Heart left ventricle (tissue), 16 donors: ENCODE measurements at regions not wholly inside any gene's neighbourhood (a gene's known extent, or its start where the extent isn't known, plus 50 kb on each side); places are given as distances from the start of the nearest gene placed in this dataset.

Source experiments
- ATAC-seq, 4 donors: fragments of 200-7000 bp; cut with Tn5 transposase; one replicate each; pipeline ENCODE4 v1.9.1; 2020 to 2022; ENCODE audit warnings: moderate library complexity in 4 of 4, mild to moderate bottlenecking in 3 of 4, moderate number of reproducible peaks in 1 of 4
- DNase-seq, 5 donors: peaks; one replicate each; pipeline ENCODE4 v3.0.0-alpha.2; 2020
- H3K27ac ChIP-seq, 12 donors: fragments of 200-600 bp; sonication (generic) in 4 of 12; one replicate each; pipeline versions ENCODE4 v1.5.0 to v1.8.0; 2016 to 2022; ENCODE audit warnings: mild to moderate bottlenecking in 2 of 12
- H3K27me3 ChIP-seq, 9 donors: fragments of 200-600 bp; sonication (generic) in 2 of 9; one replicate each; pipeline versions ENCODE4 v1.5.1 to v1.8.0; 2016 to 2022; ENCODE audit warnings: mild to moderate bottlenecking in 3 of 9
- H3K36me3 ChIP-seq, 9 donors: fragments of 200-600 bp; sonication (generic) in 2 of 9; one replicate each; pipeline versions ENCODE4 v1.5.0 to v1.8.0; 2018 to 2022; ENCODE audit warnings: mild to moderate bottlenecking in 2 of 9
- H3K4me1 ChIP-seq, 12 donors: fragments of 200-600 bp; sonication (generic) in 4 of 12; one replicate each; pipeline versions ENCODE4 v1.5.0 to v1.8.0; 2016 to 2022; ENCODE audit warnings: mild to moderate bottlenecking in 3 of 12
- H3K4me3 ChIP-seq, 12 donors: fragments of 200-600 bp; sonication (generic) in 4 of 12; one replicate each; pipeline versions ENCODE4 v1.5.0 to v1.8.0; 2017 to 2022; ENCODE audit warnings: mild to moderate bottlenecking in 9 of 12, moderate library complexity in 4 of 12
- H3K9me3 ChIP-seq, 12 donors: fragments of 200-600 bp; sonication (generic) in 4 of 12; one replicate each; pipeline versions ENCODE4 v1.5.0 to v1.8.0; 2016 to 2022; ENCODE audit warnings: mild to moderate bottlenecking in 1 of 12
- CTCF ChIP-seq, 12 donors: fragments of 200-600 bp; sonication (generic) in 4 of 12; IDR thresholded peaks; one replicate each; pipeline versions ENCODE4 v1.5.0 to v1.8.0; 2018 to 2022; ENCODE audit warnings: antibody characterized with exemption in 12 of 12, mild to moderate bottlenecking in 5 of 12
- POLR2A ChIP-seq, 2 donors: fragments of 450-650 bp; IDR thresholded peaks; one replicate each; pipeline ENCODE4 v1.6.1; 2017; ENCODE audit warnings: antibody characterized with exemption in 2 of 2, mild to moderate bottlenecking in 2 of 2, moderate library complexity in 2 of 2
- WGBS, 4 donors: extraction: QIAGEN DNeasy Blood & Tissue Kit in 2 of 4; methylation state at CpG; one replicate each; pipeline versions ENCODE4 v1.1.5 to v1.1.7; 2013 to 2018; 5-methylcytosine and 5-hydroxymethylcytosine counted together
- intact Hi-C, 10 donors: fragments of 100-400 bp; cut with DNase I; formaldehyde crosslinking; loops; one replicate each; pipeline versions ENCODE4 v1.11.1 to v1.14.2; 2022
- donor health status: ischemic (EF 13 %, LVEDD 7.1; RV severe dilation, severe dysfunction).
- donor health status: healthy with polysubstance abuse.
- donor health status: DM: no; HTN: yes; CAD: no.
- donor health status: DM: no; HTN: no; CAD: no.
- donor health status: ischemic (EF 25% LVEDD 6.9; RV normal size, moderate dysfunction).
- donor health status: ischemic (EF 25% LVEDD 5.7; RV mildly dilated, moderate dysfunction).
- donor health status: healthy.
- donor health status: DM: yes; HTN: yes; CAD: no.
- donor health status: ischemic (EF 35%, LVEDD 5.7; RV mildly dilated, moderate dysfunction).
- donor health status: nonischemic (EF 11% LVEDD 7.7; RV severe dilation, severe dysfunction).
- donor health status: DM: yes; HTN: yes; CAD: no.
- donor health status: PGD.
- donor health status: ischemic (EF 29% LVEDD 5.4; RV normal size, mild dysfunction).
- donor health status: nonischemic (EF 23%, LVEDD 6.1; RV moderate dilation, normal function).

GRCh38 chr10:131677671-131678070 is 223.1 kb upstream of the PPP2R2D start:
- TF ChIP-seq CTCF (IDR thresholded peaks at IDR 0.05): no peak
- TF ChIP-seq POLR2A (IDR thresholded peaks at IDR 0.05): no peak
- no peaks in the 10 kb centered on the region for H3K4me1 ChIP-seq
- H3K9me3 ChIP-seq: peaks cover 0 to 7% (median 0%) of the 10 kb centered on the region in 12 donors
- no peak for DNase-seq
- no peaks in the 10 kb centered on the region for H3K36me3 ChIP-seq
- intact Hi-C loops: no loop called here
- peaks cover 0 to 30% (median 0%) of the 10 kb centered on the region in 9 donors for H3K27me3 ChIP-seq
- no peak overlapping the region for H3K4me3 ChIP-seq
- H3K27ac ChIP-seq: no peak overlapping the region
- WGBS, 4 donors: 71 to 74% (median 72%) methylated on average over 7 to 8 of the region's 8 CpGs
- no peak for ATAC-seq

GRCh38 chr10:131678171-131678570 is 222.6 kb upstream of the PPP2R2D start:
- Histone ChIP-seq H3K27me3 (peaks cover 0 to 30% (median 0%) of the 10 kb centered on the region in 9 donors), H3K4me1 (no peaks in the 10 kb centered on the region), H3K27ac (no peak overlapping the region), H3K36me3 (no peaks in the 10 kb centered on the region), H3K4me3 (no peak overlapping the region), H3K9me3 (peaks cover 0 to 3% (median 0%) of the 10 kb centered on the region in 12 donors)
- 80 to 87% (median 83%) methylated on average over 6 to 18 of the region's 18 CpGs for WGBS, 4 donors
- intact Hi-C loops: no loop called here
- TF ChIP-seq POLR2A (IDR thresholded peaks at IDR 0.05): no peak
- TF ChIP-seq CTCF (IDR thresholded peaks at IDR 0.05): no peak
- no peak for ATAC-seq
- DNase-seq: no peak

- Histone ChIP-seq H3K4me3 (no peak overlapping the region), H3K27me3 (peaks cover 0 to 33% (median 0%) of the 10 kb centered on the region in 9 donors), H3K36me3 (no peaks in the 10 kb centered on the region), H3K27ac (no peak overlapping the region), H3K9me3 (peaks cover 0 to 2% (median 0%) of the 10 kb centered on the region in 12 donors), H3K4me1 (no peaks in the 10 kb centered on the region)
- DNase-seq: no peak
- no peak for TF ChIP-seq CTCF (IDR thresholded peaks at IDR 0.05)
- no peak for TF ChIP-seq POLR2A (IDR thresholded peaks at IDR 0.05)
- ATAC-seq: no peak
- 73 to 80% (median 79%) methylated on average over 7 of the region's 7 CpGs for WGBS, 4 donors
- intact Hi-C loops: no loop called here
These were observed 222.2 kb upstream of the PPP2R2D start for GRCh38 chr10:131678613-131679012.

- intact Hi-C loops: no loop called here
- no peak for TF ChIP-seq CTCF (IDR thresholded peaks at IDR 0.05)
- no peak for TF ChIP-seq POLR2A (IDR thresholded peaks at IDR 0.05)
- DNase-seq (no peak), ATAC-seq (no peak)
- no peaks in the 10 kb centered on the region for H3K9me3 ChIP-seq
- H3K36me3 ChIP-seq: no peaks in the 10 kb centered on the region
- H3K4me1 ChIP-seq: no peaks in the 10 kb centered on the region
- H3K27ac ChIP-seq: no peak overlapping the region
- H3K4me3 ChIP-seq: no peak overlapping the region
- peaks cover 0 to 38% (median 0%) of the 10 kb centered on the region in 9 donors for H3K27me3 ChIP-seq
- WGBS, 4 donors: 68 to 80% (median 74%) methylated on average over 6 of the region's 6 CpGs
These were observed 220.9 kb upstream of the PPP2R2D start for GRCh38 chr10:131679926-131680325.
